Gastrocnemius medialis (tissue), 4 donors: ENCODE measurements at regions not wholly inside any gene's neighbourhood (a gene's known extent, or its start where the extent isn't known, plus 50 kb on each side); places are given as distances from the start of the nearest gene placed in this dataset.

Experiments
- ATAC-seq, 2 donors: fragments of 150-250 bp; one replicate each; pipeline ENCODE4 v1.9.1; 2016
- DNase-seq, 2 donors: peaks; one replicate each; pipeline ENCODE4 v3.0.0-alpha.2; 2019
- H3K27ac ChIP-seq, 4 donors: fragments of 200-600 bp; sonication (generic); 1 replicate in 1 of 4; 2 replicates in 3 of 4; pipeline ENCODE4 v1.5.1; 2016 to 2018; ENCODE audit warnings: mild to moderate bottlenecking in 2 of 4, moderate library complexity in 1 of 4
- H3K27me3 ChIP-seq, 3 donors: fragments of 200-600 bp; sonication (generic) in 2 of 3; 1 replicate in 1 of 3; 2 replicates in 2 of 3; pipeline versions ENCODE4 v1.5.1 to v1.6.0; 2016 to 2019; ENCODE audit warnings: mild to moderate bottlenecking in 1 of 3, moderate library complexity in 1 of 3
- H3K36me3 ChIP-seq, 2 donors: fragments of 200-600 bp; sonication (generic) in 1 of 2; one replicate each; pipeline ENCODE4 v1.5.1; 2017 to 2018
- H3K4me1 ChIP-seq, 2 donors: fragments of 200-600 bp; sonication (generic) in 1 of 2; one replicate each; pipeline ENCODE4 v1.5.1; 2016 to 2017; ENCODE audit warnings: mild to moderate bottlenecking in 2 of 2
- H3K4me3 ChIP-seq, 4 donors: fragments of 200-600 bp; sonication (generic) in 3 of 4; 1 replicate in 1 of 4; 2 replicates in 3 of 4; pipeline ENCODE4 v1.5.1; 2016 to 2019; ENCODE audit warnings: mild to moderate bottlenecking in 2 of 4
- H3K9me3 ChIP-seq, 3 donors: fragments of 200-600 bp; sonication (generic) in 2 of 3; 1 replicate in 1 of 3; 2 replicates in 2 of 3; pipeline ENCODE4 v1.5.1; 2016 to 2019
- POLR2A ChIP-seq, 2 donors: fragments of 450-650 bp; IDR thresholded peaks; one replicate each; pipeline ENCODE4 v1.6.1; 2017; ENCODE audit warnings: antibody characterized with exemption in 2 of 2, mild to moderate bottlenecking in 2 of 2, moderate library complexity in 2 of 2
- in situ Hi-C, 4 donors: fragments of 200-750 bp; cut with MboI; loops; one replicate each; pipeline versions ENCODE4 v1.15.0 to v1.8.0; 2017; ENCODE audit warnings: low sequenced_read_pairs in 4 of 4
- intact Hi-C: fragments of 100-400 bp; cut with DNase I; formaldehyde crosslinking; loops from one replicate; pipeline ENCODE4 v1.15.1; 2023; ENCODE audit warnings: low total_unique reads
- TF ChIP-seq, protein P1 (sequence below), 5 experiments: fragments of 450-650 bp in 3 of 5; fragments of 200-600 bp in 2 of 5; sonication (generic) in 2 of 5; IDR thresholded peaks in 4 of 5; conservative IDR thresholded peaks in 1 of 5; 1 replicate in 4 of 5; 2 replicates in 1 of 5; pipeline ENCODE4 v1.5.1; 2016 to 2019; ENCODE audit warnings: antibody characterized with exemption in 5 of 5, mild to moderate bottlenecking in 3 of 5, moderate library complexity in 3 of 5

DNA sequence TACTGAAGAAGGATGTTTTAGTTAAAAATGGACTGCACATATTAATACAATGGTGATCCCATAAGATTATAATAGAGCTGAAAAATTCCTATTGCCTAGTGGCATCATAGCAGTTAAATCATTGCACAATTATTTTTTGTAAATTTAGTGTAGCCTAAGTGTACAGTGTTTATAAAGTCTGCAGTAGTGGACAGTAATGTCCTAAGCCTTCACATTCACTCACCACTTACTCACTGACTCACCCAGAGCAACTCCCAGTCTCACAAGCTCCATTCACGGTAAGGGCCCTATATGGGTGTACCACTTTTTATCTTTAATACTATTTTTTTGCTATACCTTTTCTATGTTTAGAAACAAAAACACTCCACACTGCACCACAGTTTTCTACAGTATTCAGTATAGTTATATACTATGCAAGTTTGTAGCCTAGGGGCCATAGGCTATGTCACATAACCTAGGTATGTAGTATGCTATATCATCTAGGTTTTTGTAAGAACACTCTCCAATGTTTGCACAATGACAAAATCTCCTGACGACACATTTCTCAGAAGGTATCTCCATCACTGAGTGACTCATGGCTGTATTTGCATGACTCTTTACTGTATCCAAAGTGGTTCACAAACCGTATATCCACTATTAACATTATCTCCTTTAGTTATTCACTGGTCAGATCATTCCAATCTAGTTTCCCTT is 536.0 kb downstream of the KLF12 start:
- Histone ChIP-seq H3K27ac (no peak overlapping the region), H3K27me3 (no peaks in the 10 kb centered on the region), H3K36me3 (no peaks in the 10 kb centered on the region), H3K9me3 (no peaks in the 10 kb centered on the region), H3K4me3 (no peak overlapping the region), H3K4me1 (no peaks in the 10 kb centered on the region)
- DNase-seq = no peak
- intact Hi-C loops (no loop called here), in situ Hi-C loops (no loop called here)
- no peak for ATAC-seq
- TF ChIP-seq, protein P1, sequence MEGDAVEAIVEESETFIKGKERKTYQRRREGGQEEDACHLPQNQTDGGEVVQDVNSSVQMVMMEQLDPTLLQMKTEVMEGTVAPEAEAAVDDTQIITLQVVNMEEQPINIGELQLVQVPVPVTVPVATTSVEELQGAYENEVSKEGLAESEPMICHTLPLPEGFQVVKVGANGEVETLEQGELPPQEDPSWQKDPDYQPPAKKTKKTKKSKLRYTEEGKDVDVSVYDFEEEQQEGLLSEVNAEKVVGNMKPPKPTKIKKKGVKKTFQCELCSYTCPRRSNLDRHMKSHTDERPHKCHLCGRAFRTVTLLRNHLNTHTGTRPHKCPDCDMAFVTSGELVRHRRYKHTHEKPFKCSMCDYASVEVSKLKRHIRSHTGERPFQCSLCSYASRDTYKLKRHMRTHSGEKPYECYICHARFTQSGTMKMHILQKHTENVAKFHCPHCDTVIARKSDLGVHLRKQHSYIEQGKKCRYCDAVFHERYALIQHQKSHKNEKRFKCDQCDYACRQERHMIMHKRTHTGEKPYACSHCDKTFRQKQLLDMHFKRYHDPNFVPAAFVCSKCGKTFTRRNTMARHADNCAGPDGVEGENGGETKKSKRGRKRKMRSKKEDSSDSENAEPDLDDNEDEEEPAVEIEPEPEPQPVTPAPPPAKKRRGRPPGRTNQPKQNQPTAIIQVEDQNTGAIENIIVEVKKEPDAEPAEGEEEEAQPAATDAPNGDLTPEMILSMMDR (IDR thresholded peaks at IDR 0.05 in 4 of 5, conservative IDR thresholded peaks at IDR 0.05 in 1 of 5) = no peak

DNA sequence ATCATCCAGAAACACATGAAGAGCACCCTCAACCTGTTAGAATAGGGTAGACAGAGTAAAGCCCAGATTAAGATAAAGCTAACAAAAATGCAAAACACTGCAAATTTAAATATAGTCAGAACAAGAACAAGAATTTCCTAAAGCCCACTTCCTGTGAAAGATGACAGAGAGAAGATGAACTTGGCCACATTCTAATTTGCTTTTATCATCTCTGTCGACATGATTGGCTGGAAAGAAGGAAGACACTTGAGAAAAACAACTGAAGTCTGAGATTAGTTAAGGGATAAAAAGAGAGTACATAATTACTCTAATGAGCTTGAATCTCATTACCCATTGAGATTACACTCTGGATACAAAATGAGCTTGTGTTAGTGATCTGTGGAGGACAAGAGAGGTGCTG is 537.6 kb downstream of the KLF5 start:
- no peaks in the 10 kb centered on the region for H3K4me1 ChIP-seq
- H3K36me3 ChIP-seq = no peaks in the 10 kb centered on the region
- TF ChIP-seq POLR2A (IDR thresholded peaks at IDR 0.05) = no peak
- TF ChIP-seq, protein P1 (IDR thresholded peaks at IDR 0.05 in 4 of 5, conservative IDR thresholded peaks at IDR 0.05 in 1 of 5) = no peak
- intact Hi-C loops (no loop called here), in situ Hi-C loops (no loop called here)
- ATAC-seq = no peak
- no peaks in the 10 kb centered on the region for H3K27me3 ChIP-seq
- H3K27ac ChIP-seq = no peak overlapping the region
- DNase-seq = no peak
- H3K4me3 ChIP-seq = no peak overlapping the region
- no peaks in the 10 kb centered on the region for H3K9me3 ChIP-seq

DNA sequence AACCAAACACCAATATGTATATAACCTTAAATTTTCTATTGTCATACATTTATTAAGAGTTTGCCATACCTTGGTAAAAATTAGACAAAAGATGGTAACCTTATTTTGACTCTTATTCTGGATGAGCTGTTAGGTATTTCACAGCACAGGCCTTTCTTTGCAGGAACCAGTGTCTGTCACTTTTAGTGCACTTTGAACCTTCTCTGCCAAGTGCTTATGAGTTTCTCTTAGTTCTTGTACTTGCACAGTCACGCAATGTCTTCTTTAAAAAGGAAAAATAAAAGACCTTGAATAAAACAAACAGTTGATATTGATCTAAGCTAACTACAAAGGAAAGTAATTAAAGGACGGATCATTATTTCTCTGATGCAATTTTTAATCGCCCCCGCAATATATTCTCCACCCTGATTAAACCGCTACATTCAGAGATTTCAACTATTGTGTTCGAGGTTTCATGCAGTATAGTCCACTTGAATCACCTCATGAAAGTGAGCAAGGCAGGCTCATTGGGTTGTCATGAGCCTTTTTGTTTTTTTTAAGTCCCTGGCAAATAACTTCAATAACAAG is 534.5 kb downstream of the KLF5 start:
- ATAC-seq (no peak), DNase-seq (no peak)
- TF ChIP-seq, protein P1 (IDR thresholded peaks at IDR 0.05 in 4 of 5, conservative IDR thresholded peaks at IDR 0.05 in 1 of 5) = no peak
- no peak for TF ChIP-seq POLR2A (IDR thresholded peaks at IDR 0.05)
- H3K27ac ChIP-seq = no peak overlapping the region
- intact Hi-C loops = no loop called here
- H3K4me1 ChIP-seq = no peaks in the 10 kb centered on the region
- no peaks in the 10 kb centered on the region for H3K27me3 ChIP-seq
- in situ Hi-C loops = no loop called here
- H3K36me3 ChIP-seq = no peaks in the 10 kb centered on the region
- H3K4me3 ChIP-seq = no peak overlapping the region
- H3K9me3 ChIP-seq = no peaks in the 10 kb centered on the region

DNA sequence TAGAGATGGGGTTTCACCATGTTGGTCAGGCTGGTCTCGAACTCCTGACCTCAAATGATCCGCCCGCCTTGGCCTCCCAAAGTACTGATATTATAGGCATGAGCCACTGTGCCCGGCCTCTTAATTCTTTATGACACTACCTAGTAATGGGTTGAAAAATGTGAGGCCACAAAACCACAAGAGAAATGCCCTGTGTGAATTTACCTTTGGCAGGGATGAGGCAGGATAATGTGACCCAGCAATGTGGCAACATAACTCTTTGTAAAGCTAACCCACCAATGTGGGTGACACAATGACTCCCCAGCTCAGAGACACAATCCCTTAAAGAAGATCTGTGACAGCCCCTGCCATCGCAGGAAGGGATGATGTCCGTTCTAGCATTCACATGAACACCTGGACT is 533.1 kb downstream of the KLF5 start:
- Histone ChIP-seq H3K36me3 (no peaks in the 10 kb centered on the region), H3K4me3 (no peak overlapping the region), H3K27me3 (no peaks in the 10 kb centered on the region), H3K9me3 (no peaks in the 10 kb centered on the region), H3K27ac (no peak overlapping the region), H3K4me1 (no peaks in the 10 kb centered on the region)
- no peak for ATAC-seq
- intact Hi-C loops = no loop called here
- TF ChIP-seq, protein P1 (IDR thresholded peaks at IDR 0.05 in 4 of 5, conservative IDR thresholded peaks at IDR 0.05 in 1 of 5) = no peak
- TF ChIP-seq POLR2A (IDR thresholded peaks at IDR 0.05) = no peak
- in situ Hi-C loops = no loop called here
- DNase-seq = no peak

DNA sequence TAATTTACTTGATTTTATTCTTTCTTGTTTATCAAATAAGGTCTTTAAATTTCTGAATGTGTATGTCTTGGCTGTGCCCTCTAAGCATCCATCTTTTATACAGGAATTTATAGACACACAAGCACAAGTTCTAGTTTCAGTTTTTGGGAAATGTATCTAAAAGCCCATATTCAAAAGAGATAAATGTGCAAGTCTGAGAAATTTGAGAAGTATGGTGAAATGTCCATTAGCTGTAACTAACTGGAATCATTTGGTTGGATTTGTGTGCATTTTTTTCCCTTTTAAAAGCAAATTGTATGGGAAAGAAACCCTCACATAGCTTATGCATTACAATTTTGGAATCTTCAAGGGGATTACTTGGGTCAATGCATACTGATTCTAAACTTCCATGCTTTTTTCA is 532.0 kb downstream of the KLF5 start:
- TF ChIP-seq, protein P1 (IDR thresholded peaks at IDR 0.05 in 4 of 5, conservative IDR thresholded peaks at IDR 0.05 in 1 of 5) = no peak
- no peak for TF ChIP-seq POLR2A (IDR thresholded peaks at IDR 0.05)
- in situ Hi-C loops (no loop called here), intact Hi-C loops (no loop called here)
- Histone ChIP-seq H3K36me3 (no peaks in the 10 kb centered on the region), H3K4me3 (no peak overlapping the region), H3K27ac (no peak overlapping the region), H3K4me1 (no peaks in the 10 kb centered on the region), H3K27me3 (no peaks in the 10 kb centered on the region), H3K9me3 (no peaks in the 10 kb centered on the region)
- ATAC-seq = no peak
- DNase-seq = no peak
